ENCODE measurements at regions not wholly inside any gene's neighbourhood (a gene's known extent, or its start where the extent isn't known, plus 50 kb on each side); places are given as distances from the start of the nearest gene placed in this dataset.

GRCh38 chr9:23324511-23324910, 501.5 kb downstream of the ELAVL2 start:
- Histone ChIP-seq H3K9me3 (ENCODE audit: control insufficient read depth, insufficient read depth, low read length) (no peaks in the 10 kb centered on the region), H3K27me3 (ENCODE audit: control insufficient read depth, insufficient read depth, low read length) (no peaks in the 10 kb centered on the region), H2BK5ac (ENCODE audit: low read depth, low read length, poor library complexity, severe bottlenecking) (no peak overlapping the region), H2AK5ac (ENCODE audit: low read depth, low read length) (no peak overlapping the region), H3K4me3 (ENCODE audit: insufficient read depth, low read depth, low read length) (no peak overlapping the region), H3K36me3 (ENCODE audit: control insufficient read depth, insufficient read depth, low read length) (no peaks in the 10 kb centered on the region), H4K91ac (ENCODE audit: insufficient read depth, low read depth, low read length) (no peak overlapping the region), H3K14ac (replicated peaks; ENCODE audit: low read depth, low read length) (no peak overlapping the region), H3K56ac (ENCODE audit: extremely low read depth, insufficient read depth, low read length) (no peak overlapping the region), H3K9ac (ENCODE audit: low read depth, low read length) (no peak overlapping the region), H3K18ac (ENCODE audit: low read depth, low read length) (no peak overlapping the region), H4K8ac (ENCODE audit: low read depth in 2 of 2, low read length in 2 of 2) (no peak overlapping the region), H3K79me1 (ENCODE audit: low read depth in 1 of 2, low read length in 2 of 2) (no peaks in the 10 kb centered on the region), H2BK20ac (ENCODE audit: low read depth, low read length) (no peak overlapping the region), H2BK15ac (ENCODE audit: low read depth, low read length) (no peak overlapping the region), H4K5ac (ENCODE audit: low read depth, low read length) (no peak overlapping the region), H4K20me1 (ENCODE audit: insufficient read depth, low read length) (no peaks in the 10 kb centered on the region), H3K9me1 (ENCODE audit: insufficient read depth, low read length) (no peaks in the 10 kb centered on the region), H3K23ac (ENCODE audit: low read depth, low read length) (no peak overlapping the region), H3K4me1 (ENCODE audit: control insufficient read depth, insufficient read depth, low read length) (no peaks in the 10 kb centered on the region), H2AK9ac (replicated peaks; ENCODE audit: low read depth, low read length, poor library complexity) (no peak overlapping the region), H3K4me2 (ENCODE audit: low read depth, low read length) (no peak overlapping the region), H3K4ac (ENCODE audit: low read depth, low read length) (no peak overlapping the region), H3K27ac (ENCODE audit: insufficient read depth, low read length) (no peak overlapping the region), H2AFZ (replicated peaks; ENCODE audit: low read length, poor library complexity) (no peak overlapping the region), H2BK120ac (ENCODE audit: low read depth, low read length) (no peak overlapping the region)
- dilution Hi-C loops (cut with HindIII; ENCODE audit: low sequenced_read_pairs, unreplicated experiment), result no loop called here
- intact Hi-C loops (cut with micrococcal nuclease), result no loop called here
- ATAC-seq (ENCODE audit: low read depth) (no peak), DNase-seq (no peak)
- WGBS, 2 experiments (ENCODE audit: extremely low coverage in 2 of 2, insufficient read length in 1 of 2), result no CpG with 5 or more reads among the region's 4 CpGs
- TF ChIP-seq CEBPB (IDR thresholded peaks at IDR 0.05; ENCODE audit: low read depth, low read length) (no peak), RCOR1 (IDR thresholded peaks at IDR 0.05; ENCODE audit: insufficient replicate concordance, low read length) (no peak), POLR2A (IDR thresholded peaks at IDR 0.05; ENCODE audit: low read depth, low read length) (no peak), CTCF (conservative IDR thresholded peaks at IDR 0.05; ENCODE audit: low read depth, low read length) (no peak), USF2 (IDR thresholded peaks at IDR 0.05; ENCODE audit: low read depth, low read length) (no peak), CHD1 (IDR thresholded peaks at IDR 0.05; ENCODE audit: low read depth, low read length) (no peak), FOS (IDR thresholded peaks at IDR 0.05; ENCODE audit: low read depth, low read length) (no peak), ELK1 (IDR thresholded peaks at IDR 0.05; ENCODE audit: borderline replicate concordance, low read depth, low read length) (no peak), NFE2L2 (IDR thresholded peaks at IDR 0.05; ENCODE audit: low read depth, low read length) (no peak), RAD21 (IDR thresholded peaks at IDR 0.05; ENCODE audit: low read length) (no peak), MAZ (IDR thresholded peaks at IDR 0.05; ENCODE audit: borderline replicate concordance, low read depth, low read length) (no peak), MAFK (IDR thresholded peaks at IDR 0.05; ENCODE audit: low read depth, low read length) (no peak), MXI1 (IDR thresholded peaks at IDR 0.05; ENCODE audit: borderline replicate concordance, low read depth, low read length) (no peak), BHLHE40 (IDR thresholded peaks at IDR 0.05; ENCODE audit: low read depth, low read length) (no peak), RFX5 (IDR thresholded peaks at IDR 0.05; ENCODE audit: low read depth, low read length) (no peak), SMC3 (IDR thresholded peaks at IDR 0.05; ENCODE audit: low read depth, low read length) (no peak)
- no TSS peak for BruUV-seq (replicated peaks)
- POLR2A ChIA-PET (ENCODE audit: unreplicated experiment), result no interaction called here
- in situ Hi-C loops (cut with MboI; ENCODE audit: low sequenced_read_pairs), result no loop called here
- CTCF ChIA-PET, result no interaction called here

Measured in IMR-90 (cell line).